Stimulated activated CD8-positive, alpha-beta memory T cell treated with anti-CD3 and anti-CD28 coated beads, Interleukin-15, amount 100 ng/mL, for 48 hours (primary cell): ENCODE measurements at regions not wholly inside any gene's neighbourhood (a gene's known extent, or its start where the extent isn't known, plus 50 kb on each side); places are given as distances from the start of the nearest gene placed in this dataset.
"Not testable (repeated sequence)": the region's sequence is repeated elsewhere in the genome, so short reads cannot be mapped to it uniquely, and the experiment has no call there.

ENCODE experiments used
- DNase-seq, 2 donors: peaks; one replicate each; pipeline ENCODE4 v3.0.0-alpha.2; 2020; ENCODE audit warnings: low read depth in 2 of 2

GRCh38 chr10:62934258-62934657, 118.1 kb upstream of the EGR2 start:
- DNase-seq, result no peak

GRCh38 chr10:62928763-62929162, 112.6 kb upstream of the EGR2 start:
- not testable (repeated sequence) for DNase-seq

GRCh38 chr10:62926407-62926806, 110.2 kb upstream of the EGR2 start:
- no peak for DNase-seq

DNA sequence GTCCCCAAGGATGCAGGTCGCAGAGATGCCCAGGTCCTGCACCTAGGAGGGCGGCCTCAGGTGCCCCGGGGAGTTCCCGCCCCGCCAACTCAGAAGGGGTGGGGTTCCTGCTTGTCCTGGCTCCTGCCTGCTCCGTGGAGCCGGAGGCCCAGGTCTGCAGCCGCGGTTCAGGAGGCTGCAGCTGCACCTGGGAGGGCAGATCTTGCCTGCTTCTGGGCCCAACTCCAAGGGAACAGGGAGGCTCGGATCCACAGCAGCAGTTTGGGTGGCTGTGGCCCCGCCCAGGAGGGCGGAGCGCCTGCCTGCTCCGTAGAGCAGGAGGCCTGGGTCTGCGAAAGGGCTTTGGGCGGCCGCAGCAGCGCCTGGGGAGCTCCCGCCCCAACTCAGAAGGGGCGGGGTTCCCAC, 108.2 kb upstream of the EGR2 start:
- peak in 1 of 2 donors; percentile 7 for DNase-seq

- no peak for DNase-seq
These were observed 103.6 kb upstream of the EGR2 start for GRCh38 chr10:62919776-62920175.

GRCh38 chr10:62917475-62918238, 101.5 kb upstream of the EGR2 start:
- no peak for DNase-seq

- DNase-seq, result no peak
These were observed 100.0 kb upstream of the EGR2 start for GRCh38 chr10:62916141-62916603.

DNA sequence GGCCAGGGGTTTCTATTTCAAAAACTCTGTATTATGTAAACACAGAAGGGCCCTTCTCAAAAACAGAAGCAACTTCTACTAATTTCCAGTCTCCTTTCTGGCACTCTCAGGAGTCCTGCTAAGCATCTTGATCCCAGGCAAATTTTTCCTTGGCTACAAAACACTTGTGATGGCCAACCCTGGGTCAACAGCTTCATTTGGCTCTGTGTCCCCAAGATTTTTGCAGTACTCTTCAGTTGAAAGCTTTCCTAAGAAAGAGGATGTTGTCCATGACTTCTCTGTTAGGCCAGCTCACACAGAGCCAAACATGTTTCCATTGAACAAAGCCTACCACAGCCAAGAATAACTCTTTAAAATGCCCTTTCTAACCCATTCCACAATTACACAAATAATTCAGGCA, 99.0 kb upstream of the EGR2 start:
- DNase-seq, result no peak

GRCh38 chr10:62912086-62912485, 95.9 kb upstream of the EGR2 start:
- DNase-seq, result no peak

DNA sequence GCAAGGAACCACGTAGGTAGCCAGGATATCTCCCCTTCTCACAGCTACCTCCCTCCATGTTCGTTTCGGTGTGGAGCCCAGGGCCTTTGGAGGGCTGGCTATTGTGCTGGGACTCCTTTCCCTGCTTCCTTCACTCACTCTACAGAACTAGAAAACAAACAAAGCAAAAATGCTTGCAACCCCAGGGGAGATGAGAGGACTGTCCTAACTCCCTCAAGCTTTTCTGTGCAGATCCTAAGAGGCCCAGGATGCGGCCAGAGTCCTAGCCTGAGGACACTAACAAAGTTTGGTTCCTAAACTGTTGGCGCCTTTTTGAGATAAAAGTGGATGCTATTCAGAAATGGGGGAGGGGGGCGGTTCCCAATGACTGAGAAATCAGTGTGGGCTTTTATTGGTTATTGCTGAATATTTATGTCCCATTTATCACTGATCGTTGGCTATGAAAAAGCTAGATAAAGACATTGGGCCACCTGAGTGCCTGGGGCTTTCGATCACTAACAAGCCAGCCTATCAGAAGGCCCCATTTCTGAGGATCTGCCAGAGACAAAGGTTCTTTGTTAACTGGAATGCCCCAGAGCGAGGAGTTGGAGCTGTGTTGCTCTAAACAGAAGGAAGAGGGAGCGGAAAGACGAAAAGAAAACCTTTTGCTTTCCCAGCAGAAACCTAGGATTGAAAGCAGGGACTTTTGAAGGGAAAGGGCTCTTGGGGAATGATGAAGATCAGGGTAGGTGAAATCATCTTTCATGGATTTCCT, 95.2 kb upstream of the EGR2 start:
- no peak for DNase-seq

GRCh38 chr10:62907470-62908212, 91.5 kb upstream of the EGR2 start:
- DNase-seq, result no peak

GRCh38 chr10:62904281-62904875, 88.2 kb upstream of the EGR2 start:
- no peak for DNase-seq

- no peak for DNase-seq
These were observed 87.7 kb upstream of the EGR2 start for GRCh38 chr10:62903828-62904227.

GRCh38 chr10:62900829-62901571, 84.8 kb upstream of the EGR2 start:
- no peak for DNase-seq

DNA sequence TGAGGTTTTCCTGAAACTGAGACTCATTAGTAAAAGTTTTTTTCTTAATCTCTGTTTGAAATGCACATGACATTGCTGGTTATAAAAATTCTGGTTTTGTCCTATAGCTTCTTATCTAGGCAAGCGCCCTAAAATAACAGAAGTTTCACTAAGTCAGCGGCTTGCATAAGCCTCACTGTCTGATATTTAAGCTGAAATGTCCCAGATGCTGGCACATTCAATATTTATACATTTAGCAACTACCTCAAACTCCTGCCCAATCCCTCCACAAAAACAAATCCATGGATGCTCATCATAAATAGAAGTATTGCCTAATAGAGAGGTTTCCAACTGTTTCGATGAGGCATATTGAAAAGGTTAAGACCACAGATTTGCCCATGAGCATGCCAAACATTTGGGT, 83.1 kb upstream of the EGR2 start:
- DNase-seq, result no peak

DNA sequence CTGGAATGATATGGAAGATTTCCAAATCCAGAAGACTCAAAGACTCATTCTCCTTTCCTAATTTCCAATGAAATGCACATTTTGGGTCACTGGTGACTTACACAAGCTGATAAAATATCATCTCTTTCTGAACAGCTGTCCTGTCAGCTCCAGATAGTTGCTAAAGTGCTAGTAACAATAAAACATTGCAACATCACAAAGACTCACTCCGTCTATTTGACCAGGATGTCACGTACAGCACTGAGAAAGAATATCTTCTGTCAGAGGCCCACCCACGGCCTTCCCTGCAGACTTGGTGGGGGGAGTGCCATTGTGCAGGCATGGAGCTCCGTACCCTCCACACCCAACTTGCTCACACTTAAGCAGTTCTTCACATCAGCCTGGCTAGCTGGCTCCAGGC, 78.9 kb upstream of the EGR2 start:
- DNase-seq, result no peak

DNA sequence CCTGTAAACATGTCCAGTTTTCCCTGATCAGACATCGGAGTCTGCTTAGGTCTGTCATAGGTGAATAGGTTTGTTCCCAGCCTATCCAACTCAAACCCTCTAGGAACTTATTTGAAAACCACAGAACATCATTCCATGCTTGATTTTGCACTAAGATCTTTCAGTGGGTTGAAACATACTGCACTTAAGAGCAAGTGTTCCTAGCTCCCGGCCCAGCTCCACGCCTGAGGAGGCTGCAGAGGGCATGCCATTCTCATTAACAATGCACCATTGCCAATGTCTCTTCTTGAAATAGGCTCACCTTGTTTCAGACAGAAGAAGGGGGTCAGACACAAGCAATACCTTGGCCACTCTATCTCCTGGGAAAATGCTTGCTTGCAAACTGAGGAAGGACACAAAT, 78.0 kb upstream of the EGR2 start:
- DNase-seq, result no peak

- DNase-seq, result no peak
These were observed 76.9 kb upstream of the EGR2 start for GRCh38 chr10:62893036-62893435.

DNA sequence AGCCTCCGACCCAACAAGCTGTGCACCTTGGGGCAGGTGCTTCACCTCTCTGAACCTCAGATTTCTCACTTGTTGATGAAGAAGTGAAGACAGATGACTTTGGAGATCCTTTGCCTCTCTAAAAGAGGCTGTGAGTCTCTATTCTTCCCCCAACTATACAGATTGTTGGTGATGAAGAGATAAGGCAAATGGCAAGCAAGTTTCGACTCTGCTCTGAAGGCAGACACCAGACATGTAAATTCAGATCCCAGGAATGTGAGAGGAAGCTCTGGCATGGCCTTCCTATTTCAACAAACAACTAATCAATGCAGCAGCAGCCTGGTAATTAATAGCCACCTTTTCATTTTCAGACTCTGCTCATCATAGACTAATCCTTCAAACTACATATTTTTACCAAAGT, 74.2 kb upstream of the EGR2 start:
- DNase-seq, result no peak

DNA sequence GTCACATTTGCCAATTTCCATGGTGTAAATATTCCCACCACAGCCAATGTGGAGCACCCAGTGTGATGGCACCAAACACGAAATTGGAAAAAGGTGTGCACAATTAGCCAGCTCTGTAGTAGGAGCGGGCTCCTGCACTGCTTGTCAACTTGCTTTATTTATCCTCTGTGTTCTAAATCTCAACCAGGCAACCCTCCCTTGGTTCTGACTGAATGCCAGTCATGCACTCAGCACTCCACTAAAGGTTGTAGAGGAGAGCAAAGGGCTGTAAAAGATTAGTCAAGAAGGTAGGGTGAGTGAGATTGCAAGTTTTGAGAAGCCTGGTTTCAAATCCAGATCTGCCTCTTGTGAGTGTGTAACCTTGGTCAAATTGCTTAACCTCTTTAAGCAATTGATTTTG, 71.5 kb upstream of the EGR2 start:
- DNase-seq, result no peak

- DNase-seq, result no peak
These were observed 69.7 kb upstream of the EGR2 start for GRCh38 chr10:62885684-62886461.
